HG02610 (cell line): ENCODE measurements at regions not wholly inside any gene's neighbourhood (a gene's known extent, or its start where the extent isn't known, plus 50 kb on each side); places are given as distances from the start of the nearest gene placed in this dataset.
"Not testable (repeated sequence)": the region's sequence is repeated elsewhere in the genome, so short reads cannot be mapped to it uniquely, and the experiment has no call there.

Experiments used
- ATAC-seq: cut with Tn5 transposase; IDR thresholded peaks from one replicate; pipeline ENCODE4 v1.9.1; 2021; ENCODE audit warnings: mild to moderate bottlenecking, moderate library complexity; ENCODE audit not compliant: unreplicated experiment

GRCh38 chr15:96200357-96200967 lies 130.0 kb upstream of the NR2F2 start:
- no peak for ATAC-seq

- no peak for ATAC-seq
Observed at GRCh38 chr15:96201696-96202095, 128.8 kb upstream of the NR2F2 start.

- not testable (repeated sequence) for ATAC-seq
Observed at GRCh38 chr15:96205588-96205987, 124.9 kb upstream of the NR2F2 start.

- no peak for ATAC-seq
Observed at GRCh38 chr15:96207377-96208006, 123.0 kb upstream of the NR2F2 start.

- ATAC-seq, result no peak
Observed at GRCh38 chr15:96209285-96209735, 121.2 kb upstream of the NR2F2 start.

- ATAC-seq, result no peak
Observed at GRCh38 chr15:96213045-96213444, 117.5 kb upstream of the NR2F2 start.

GRCh38 chr15:96213896-96214295 lies 116.6 kb upstream of the NR2F2 start:
- no peak for ATAC-seq

- not testable (repeated sequence) for ATAC-seq
Observed at GRCh38 chr15:96216481-96216880, 114.0 kb upstream of the NR2F2 start.

- ATAC-seq, result no peak
Observed at GRCh38 chr15:96217983-96218382, 112.5 kb upstream of the NR2F2 start.

- no peak for ATAC-seq
Observed at GRCh38 chr15:96218623-96219455, 111.7 kb upstream of the NR2F2 start.

- ATAC-seq, result no peak
Observed at GRCh38 chr15:96219681-96220080, 110.8 kb upstream of the NR2F2 start.

GRCh38 chr15:96220657-96221056 lies 109.8 kb upstream of the NR2F2 start:
- no peak for ATAC-seq

- ATAC-seq, result no peak
Observed at GRCh38 chr15:96222981-96223380, 107.5 kb upstream of the NR2F2 start.

- no peak for ATAC-seq
Observed at GRCh38 chr15:96223939-96224338, 106.6 kb upstream of the NR2F2 start.

GRCh38 chr15:96225642-96226259 lies 104.7 kb upstream of the NR2F2 start:
- no peak for ATAC-seq

- no peak for ATAC-seq
Observed at GRCh38 chr15:96230526-96231181, 99.8 kb upstream of the NR2F2 start.

GRCh38 chr15:96232335-96232734 lies 98.2 kb upstream of the NR2F2 start:
- no peak for ATAC-seq

- peak; percentile 62 for ATAC-seq
Observed at GRCh38 chr15:96234109-96234892, 96.2 kb upstream of the NR2F2 start.

- no peak for ATAC-seq
Observed at GRCh38 chr15:96237002-96237401, 93.5 kb upstream of the NR2F2 start.

GRCh38 chr15:96242761-96243160 lies 87.7 kb upstream of the NR2F2 start:
- ATAC-seq, result no peak
